ENCODE measurements at regions not wholly inside any gene's neighbourhood (a gene's known extent, or its start where the extent isn't known, plus 50 kb on each side); places are given as distances from the start of the nearest gene placed in this dataset.

DNA sequence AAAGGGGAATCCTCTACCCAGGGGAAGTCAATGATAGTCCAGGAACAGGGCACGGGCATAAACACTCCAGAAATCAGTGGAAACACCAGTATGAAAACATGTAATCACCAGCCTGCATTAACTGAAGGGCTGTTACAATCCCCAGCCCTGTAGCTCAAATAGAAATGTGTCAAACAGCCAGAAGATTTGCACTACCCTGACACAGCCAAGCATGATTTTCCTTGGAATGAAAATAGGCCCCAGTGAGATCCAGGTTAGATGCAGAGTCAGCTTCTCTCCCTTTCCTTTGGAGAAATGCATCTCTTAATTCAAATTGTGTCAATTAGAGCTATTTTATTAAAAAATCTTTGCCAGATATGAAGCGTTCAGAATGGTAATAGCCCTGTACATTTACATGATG is 158.1 kb downstream of the RPS29 start:
- Histone ChIP-seq H3K79me2 (ENCODE audit: control insufficient read depth, insufficient read depth, low read length, unreplicated experiment) (no peaks in the 10 kb centered on the region), H3K27me3 (ENCODE audit: insufficient read depth, low read length) (no peaks in the 10 kb centered on the region), H3K27ac (ENCODE audit: low read depth, low read length) (no peak overlapping the region), H3K4me1 (ENCODE audit: control insufficient read depth, insufficient read depth, low read length, unreplicated experiment) (peaks cover 22% of the 10 kb centered on the region), H3K36me3 (ENCODE audit: insufficient read depth, low read length) (no peaks in the 10 kb centered on the region), H3K4me3 (ENCODE audit: low read depth, low read length) (no peak overlapping the region), H2AFZ (ENCODE audit: low read length, unreplicated experiment) (no peak overlapping the region)

DNA sequence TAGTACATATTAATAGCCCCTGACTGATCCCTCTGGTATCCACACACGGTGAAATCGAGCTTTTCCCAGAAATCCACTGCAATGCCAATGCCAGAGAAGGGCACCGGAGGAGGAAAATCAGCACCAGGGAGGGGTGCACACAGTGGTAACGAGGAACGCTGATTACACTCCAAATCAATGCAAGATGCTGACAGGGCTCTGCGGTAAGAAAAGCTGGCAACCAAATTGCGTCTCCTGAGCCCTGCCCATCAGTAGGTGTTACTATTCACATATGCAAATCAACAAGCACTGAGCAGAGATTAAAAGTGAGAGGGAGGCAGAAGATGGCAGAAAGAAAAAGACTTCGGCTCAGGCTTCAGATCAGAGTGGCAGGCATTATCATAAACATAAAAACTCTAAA is 159.1 kb downstream of the RPS29 start:
- H3K79me2 ChIP-seq (ENCODE audit: control insufficient read depth, insufficient read depth, low read length, unreplicated experiment), result no peaks in the 10 kb centered on the region
- H3K4me1 ChIP-seq (ENCODE audit: control insufficient read depth, insufficient read depth, low read length, unreplicated experiment), result peaks cover 22% of the 10 kb centered on the region
- H3K27ac ChIP-seq (ENCODE audit: low read depth, low read length), result no peak overlapping the region
- no peak overlapping the region for H3K4me3 ChIP-seq (ENCODE audit: low read depth, low read length)
- no peaks in the 10 kb centered on the region for H3K27me3 ChIP-seq (ENCODE audit: insufficient read depth, low read length)
- no peaks in the 10 kb centered on the region for H3K36me3 ChIP-seq (ENCODE audit: insufficient read depth, low read length)
- no peak overlapping the region for H2AFZ ChIP-seq (ENCODE audit: low read length, unreplicated experiment)

- H3K4me3 ChIP-seq (ENCODE audit: low read depth, low read length), result no peak overlapping the region
- H3K79me2 ChIP-seq (ENCODE audit: control insufficient read depth, insufficient read depth, low read length, unreplicated experiment), result no peaks in the 10 kb centered on the region
- H3K27me3 ChIP-seq (ENCODE audit: insufficient read depth, low read length), result no peaks in the 10 kb centered on the region
- no peak overlapping the region for H2AFZ ChIP-seq (ENCODE audit: low read length, unreplicated experiment)
- peaks cover 22% of the 10 kb centered on the region for H3K4me1 ChIP-seq (ENCODE audit: control insufficient read depth, insufficient read depth, low read length, unreplicated experiment)
- no peak overlapping the region for H3K27ac ChIP-seq (ENCODE audit: low read depth, low read length)
- no peaks in the 10 kb centered on the region for H3K36me3 ChIP-seq (ENCODE audit: insufficient read depth, low read length)
Observed at GRCh38 chr14:49425921-49426320, 160.3 kb downstream of the RPS29 start.

GRCh38 chr14:49424436-49425331 is 161.5 kb downstream of the RPS29 start:
- Histone ChIP-seq H3K27me3 (ENCODE audit: insufficient read depth, low read length) (no peaks in the 10 kb centered on the region), H3K27ac (ENCODE audit: low read depth, low read length) (peak overlapping the region; percentile 37), H3K4me1 (ENCODE audit: control insufficient read depth, insufficient read depth, low read length, unreplicated experiment) (peaks cover 22% of the 10 kb centered on the region), H3K4me3 (ENCODE audit: low read depth, low read length) (peak overlapping the region; percentile 24; the same call in 1 of the 2 replicates), H3K79me2 (ENCODE audit: control insufficient read depth, insufficient read depth, low read length, unreplicated experiment) (no peaks in the 10 kb centered on the region), H2AFZ (ENCODE audit: low read length, unreplicated experiment) (no peak overlapping the region), H3K36me3 (ENCODE audit: insufficient read depth, low read length) (no peaks in the 10 kb centered on the region)

- H3K36me3 ChIP-seq (ENCODE audit: insufficient read depth, low read length), result no peaks in the 10 kb centered on the region
- no peaks in the 10 kb centered on the region for H3K79me2 ChIP-seq (ENCODE audit: control insufficient read depth, insufficient read depth, low read length, unreplicated experiment)
- peaks cover 14% of the 10 kb centered on the region for H3K4me1 ChIP-seq (ENCODE audit: control insufficient read depth, insufficient read depth, low read length, unreplicated experiment)
- no peak overlapping the region for H3K4me3 ChIP-seq (ENCODE audit: low read depth, low read length)
- no peak overlapping the region for H2AFZ ChIP-seq (ENCODE audit: low read length, unreplicated experiment)
- no peak overlapping the region for H3K27ac ChIP-seq (ENCODE audit: low read depth, low read length)
- no peaks in the 10 kb centered on the region for H3K27me3 ChIP-seq (ENCODE audit: insufficient read depth, low read length)
Observed at GRCh38 chr14:49420201-49420600, 166.0 kb downstream of the RPS29 start.

DNA sequence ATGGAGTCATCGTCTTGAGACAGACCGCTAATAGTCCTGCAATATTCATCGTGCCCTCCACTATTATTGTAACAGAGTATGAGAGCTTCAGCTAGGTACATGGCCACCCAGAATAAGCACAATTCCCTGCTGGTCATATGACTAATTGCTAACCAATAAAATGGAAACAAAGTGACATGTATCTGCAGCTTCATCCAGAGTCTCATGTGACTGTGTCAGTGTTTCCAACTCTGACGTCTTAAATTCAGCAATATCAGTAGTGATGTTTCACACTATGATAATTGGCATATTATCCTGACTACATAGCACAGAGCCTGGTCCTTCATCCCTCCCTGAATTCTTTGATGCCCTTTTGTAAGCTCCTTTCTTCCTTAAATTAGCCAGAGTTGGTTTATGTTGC is 167.4 kb downstream of the RPS29 start:
- Histone ChIP-seq H3K4me1 (ENCODE audit: control insufficient read depth, insufficient read depth, low read length, unreplicated experiment) (peaks cover 1% of the 10 kb centered on the region), H2AFZ (ENCODE audit: low read length, unreplicated experiment) (no peak overlapping the region)

GRCh38 chr14:49417790-49418189 is 168.4 kb downstream of the RPS29 start:
- no peaks in the 10 kb centered on the region for H3K79me2 ChIP-seq (ENCODE audit: control insufficient read depth, insufficient read depth, low read length, unreplicated experiment)
- H2AFZ ChIP-seq (ENCODE audit: low read length, unreplicated experiment), result no peak overlapping the region
- no peak overlapping the region for H3K27ac ChIP-seq (ENCODE audit: low read depth, low read length)
- H3K36me3 ChIP-seq (ENCODE audit: insufficient read depth, low read length), result no peaks in the 10 kb centered on the region
- H3K4me1 ChIP-seq (ENCODE audit: control insufficient read depth, insufficient read depth, low read length, unreplicated experiment), result no peaks in the 10 kb centered on the region
- no peaks in the 10 kb centered on the region for H3K27me3 ChIP-seq (ENCODE audit: insufficient read depth, low read length)
- no peak overlapping the region for H3K4me3 ChIP-seq (ENCODE audit: low read depth, low read length)

More for the DNA sequence above, 167.4 kb downstream of the RPS29 start:
- H3K36me3 ChIP-seq (ENCODE audit: insufficient read depth, low read length), result no peaks in the 10 kb centered on the region
- H3K4me3 ChIP-seq (ENCODE audit: low read depth, low read length), result no peak overlapping the region
- no peaks in the 10 kb centered on the region for H3K79me2 ChIP-seq (ENCODE audit: control insufficient read depth, insufficient read depth, low read length, unreplicated experiment)
- H3K27me3 ChIP-seq (ENCODE audit: insufficient read depth, low read length), result no peaks in the 10 kb centered on the region
- H3K27ac ChIP-seq (ENCODE audit: low read depth, low read length), result no peak overlapping the region

DNA sequence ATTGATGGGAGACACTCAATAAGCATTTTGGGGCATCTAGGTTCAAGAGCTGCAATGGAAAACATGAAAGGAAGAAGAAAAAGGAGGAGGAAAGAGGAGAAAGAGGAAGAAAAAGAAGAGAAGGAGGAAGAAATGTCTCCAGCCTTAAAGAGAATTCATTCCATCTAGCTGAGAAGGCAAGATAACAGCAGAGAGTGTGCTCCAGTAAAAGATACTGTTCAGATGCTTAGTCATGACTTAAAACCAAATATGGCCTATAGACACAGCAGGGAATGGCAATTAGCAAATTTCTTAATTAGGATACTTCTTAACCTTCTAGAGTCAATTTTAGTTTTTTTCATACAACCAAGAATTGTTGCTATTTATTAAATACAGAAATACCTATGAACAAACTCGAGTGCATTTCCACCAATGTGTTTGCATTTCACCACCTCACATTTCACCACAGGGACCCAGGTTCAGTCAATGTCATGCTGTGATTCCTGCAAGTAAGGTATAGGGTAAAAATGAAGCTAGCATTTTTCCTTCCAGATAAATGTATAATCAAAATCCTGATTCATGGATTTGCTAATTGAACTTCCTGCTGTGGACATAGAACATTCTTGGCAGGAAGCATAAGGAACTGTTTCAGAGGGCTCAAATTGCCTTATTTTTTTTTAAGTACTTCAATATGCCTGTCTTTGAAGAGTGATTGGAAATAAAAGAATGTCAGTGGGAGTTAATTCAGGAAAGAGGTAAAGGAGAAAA is 177.8 kb downstream of the RPS29 start:
- no peaks in the 10 kb centered on the region for H3K27me3 ChIP-seq (ENCODE audit: insufficient read depth, low read length)
- no peak overlapping the region for H3K4me3 ChIP-seq (ENCODE audit: low read depth, low read length)
- no peaks in the 10 kb centered on the region for H3K36me3 ChIP-seq (ENCODE audit: insufficient read depth, low read length)
- peaks cover 34% of the 10 kb centered on the region for H3K4me1 ChIP-seq (ENCODE audit: control insufficient read depth, insufficient read depth, low read length, unreplicated experiment)
- peak overlapping the region; percentile 66 for H2AFZ ChIP-seq (ENCODE audit: low read length, unreplicated experiment)
- no peaks in the 10 kb centered on the region for H3K79me2 ChIP-seq (ENCODE audit: control insufficient read depth, insufficient read depth, low read length, unreplicated experiment)
- H3K27ac ChIP-seq (ENCODE audit: low read depth, low read length), result peak overlapping the region; percentile 0; the same call in 1 of the 2 replicates

GRCh38 chr14:49405291-49405690 is 180.9 kb downstream of the RPS29 start:
- Histone ChIP-seq H3K27me3 (ENCODE audit: insufficient read depth, low read length) (no peaks in the 10 kb centered on the region), H3K4me3 (ENCODE audit: low read depth, low read length) (0 out of 2 replicates have a peak overlapping the region, but pooled peaks have one; percentile 8), H2AFZ (ENCODE audit: low read length, unreplicated experiment) (peak overlapping the region; percentile 52)

GRCh38 chr14:49401373-49401772 is 184.8 kb downstream of the RPS29 start:
- Histone ChIP-seq H3K27ac (ENCODE audit: low read depth, low read length) (no peak overlapping the region), H2AFZ (ENCODE audit: low read length, unreplicated experiment) (no peak overlapping the region), H3K79me2 (ENCODE audit: control insufficient read depth, insufficient read depth, low read length, unreplicated experiment) (no peaks in the 10 kb centered on the region), H3K4me1 (ENCODE audit: control insufficient read depth, insufficient read depth, low read length, unreplicated experiment) (peaks cover 18% of the 10 kb centered on the region), H3K4me3 (ENCODE audit: low read depth, low read length) (no peak overlapping the region), H3K27me3 (ENCODE audit: insufficient read depth, low read length) (no peaks in the 10 kb centered on the region), H3K36me3 (ENCODE audit: insufficient read depth, low read length) (no peaks in the 10 kb centered on the region)

More at GRCh38 chr14:49405291-49405690, 180.9 kb downstream of the RPS29 start:
- Histone ChIP-seq H3K27ac (ENCODE audit: low read depth, low read length) (peak overlapping the region; percentile 74), H3K4me1 (ENCODE audit: control insufficient read depth, insufficient read depth, low read length, unreplicated experiment) (peaks cover 34% of the 10 kb centered on the region), H3K79me2 (ENCODE audit: control insufficient read depth, insufficient read depth, low read length, unreplicated experiment) (no peaks in the 10 kb centered on the region), H3K36me3 (ENCODE audit: insufficient read depth, low read length) (no peaks in the 10 kb centered on the region)

All from ACC112 (cell line).